ENCODE measurements at regions not wholly inside any gene's neighbourhood (a gene's known extent, or its start where the extent isn't known, plus 50 kb on each side); places are given as distances from the start of the nearest gene placed in this dataset.

DNA sequence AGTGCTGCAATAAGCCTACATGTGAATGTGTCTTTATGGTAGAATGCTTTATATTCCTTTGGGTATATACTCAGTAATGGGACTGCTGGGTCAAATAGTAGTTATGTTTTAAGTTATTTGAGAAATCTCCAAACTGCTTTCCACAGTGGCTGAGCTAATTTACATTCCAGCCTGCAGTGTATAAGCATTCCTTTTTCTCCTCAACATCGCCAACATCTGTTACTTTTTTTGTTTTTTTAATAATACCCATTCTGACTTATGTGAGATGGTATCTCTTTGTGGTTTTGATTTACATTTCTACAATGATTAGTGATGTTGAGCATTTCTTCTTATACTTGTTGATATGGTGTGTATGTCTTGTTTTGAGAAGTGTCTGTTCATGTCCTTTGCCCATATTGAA lies 1186.2 kb downstream of the BCL11B start:
- no peak for DNase-seq

DNA sequence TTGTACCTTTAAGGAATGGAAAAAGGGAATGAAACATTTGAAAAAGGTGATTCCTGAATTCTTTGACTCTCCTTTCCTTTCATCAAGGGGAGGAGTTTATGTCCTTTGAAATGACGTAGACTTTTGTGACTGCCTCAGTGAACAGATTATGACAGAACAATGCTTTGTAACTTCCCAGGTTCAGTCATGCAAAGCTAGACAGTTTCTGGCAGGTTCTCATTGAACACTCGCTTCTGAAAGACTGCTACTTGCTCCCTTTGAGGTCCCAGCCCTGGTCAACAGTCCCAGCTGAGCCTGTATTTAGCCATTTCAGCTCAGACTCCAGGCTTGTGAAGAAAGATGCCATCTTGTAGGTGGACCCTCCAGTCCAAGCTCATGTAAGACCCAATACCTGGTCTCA lies 1178.9 kb downstream of the BCL11B start:
- DNase-seq, result no peak

DNA sequence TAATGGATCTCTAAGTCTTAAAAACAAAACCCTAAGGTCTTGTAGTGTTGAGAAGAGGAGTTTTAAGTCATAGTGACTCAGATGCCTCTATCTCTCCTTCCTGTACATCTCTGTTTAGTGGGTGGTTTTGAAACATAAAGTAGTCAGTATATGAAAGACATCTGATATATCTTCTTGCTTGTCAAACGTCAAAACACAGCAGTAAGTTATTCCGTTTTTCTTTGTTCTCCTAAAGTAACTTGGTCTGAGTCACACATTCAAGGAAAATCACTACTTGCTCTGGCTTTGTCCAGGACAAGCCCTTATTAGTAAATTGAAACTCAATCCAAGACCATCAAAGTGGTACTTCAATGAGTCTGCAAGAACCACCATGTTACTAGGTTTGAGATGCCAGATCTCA lies 1172.5 kb downstream of the BCL11B start:
- DNase-seq, result no peak

DNA sequence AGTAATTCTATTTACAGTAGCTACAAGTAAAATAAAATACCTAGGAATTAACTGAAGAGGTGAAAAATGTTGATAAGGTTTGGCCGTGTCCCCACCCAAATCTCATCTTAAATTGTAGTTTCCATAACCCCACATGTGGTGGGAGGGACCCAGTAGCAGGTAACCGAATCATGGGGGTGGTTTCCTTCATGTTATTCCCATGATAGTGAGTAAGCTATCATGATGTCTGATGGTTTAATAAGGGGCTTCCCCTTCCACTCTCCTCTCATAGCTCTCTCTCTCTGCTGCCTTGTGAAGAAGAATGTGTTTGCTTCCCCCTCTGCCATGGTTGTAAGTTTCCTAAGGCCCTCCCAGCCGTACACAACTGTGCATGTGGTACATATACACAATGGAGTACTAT lies 1170.7 kb downstream of the BCL11B start:
- DNase-seq, result no peak

DNA sequence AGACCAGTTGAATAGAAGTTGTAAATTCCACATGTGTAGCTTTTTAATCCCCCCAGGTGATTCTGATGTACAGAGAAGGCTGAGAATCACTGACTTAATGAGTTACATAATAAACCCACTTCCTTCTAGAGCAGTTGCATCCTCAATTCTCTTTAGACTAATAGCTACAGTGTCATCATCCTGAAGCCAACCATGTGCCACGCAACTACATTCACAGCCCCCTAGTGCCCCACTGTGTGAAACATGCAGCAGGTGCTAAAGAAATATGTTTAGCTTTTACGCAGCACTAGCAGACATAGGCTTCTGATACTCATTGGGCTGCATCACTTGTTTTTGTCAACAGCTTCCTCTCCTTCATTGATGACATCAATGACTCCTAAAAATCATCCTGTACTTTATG lies 1168.3 kb downstream of the BCL11B start:
- no peak for DNase-seq

DNA sequence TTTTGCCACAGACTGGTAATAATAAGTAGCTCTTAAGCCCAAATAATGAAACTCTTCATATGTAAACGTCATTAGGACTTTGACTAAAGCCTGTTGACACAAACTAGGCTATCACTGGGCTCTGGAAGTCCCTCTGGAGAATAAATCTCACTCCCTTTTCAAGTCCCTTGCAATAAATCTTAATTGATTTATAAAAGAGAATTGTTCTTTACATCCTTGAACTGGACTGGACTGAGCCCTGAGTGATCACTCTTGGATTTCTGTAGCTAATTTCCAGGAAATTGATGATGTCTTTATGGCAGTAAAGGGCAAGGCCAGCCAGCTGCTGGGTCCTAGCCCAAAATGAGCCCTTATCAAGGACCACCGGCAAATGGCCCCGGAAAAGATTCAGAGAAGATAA lies 1162.7 kb downstream of the BCL11B start:
- no peak for DNase-seq

DNA sequence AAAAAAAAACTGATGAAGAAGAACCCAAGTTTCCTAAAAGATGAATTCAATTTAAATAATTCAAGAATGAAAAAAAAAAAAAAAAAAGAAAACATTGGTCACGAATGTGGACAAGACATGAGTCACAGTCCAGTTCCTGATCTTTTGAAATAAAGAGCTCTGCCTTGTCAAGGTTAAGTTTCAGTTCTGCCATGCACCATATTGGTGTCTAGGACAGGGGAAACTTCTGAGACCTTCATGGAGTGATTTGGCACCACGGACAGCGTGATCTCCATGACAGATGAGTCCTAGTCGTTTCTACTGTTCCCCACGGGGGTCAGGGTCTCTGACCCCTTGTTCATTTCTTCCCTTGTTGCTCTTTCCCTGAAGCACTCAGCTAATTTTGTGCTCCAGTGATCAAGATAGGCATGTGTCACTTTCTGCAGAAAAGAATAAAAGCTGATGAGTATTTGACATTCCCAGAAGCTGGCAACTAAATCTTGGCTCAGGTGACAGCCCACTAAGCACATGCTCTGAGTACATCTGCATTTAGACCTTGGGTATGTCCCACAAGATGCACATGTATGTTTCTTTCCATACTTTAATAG lies 1159.7 kb downstream of the BCL11B start:
- no peak for DNase-seq

DNA sequence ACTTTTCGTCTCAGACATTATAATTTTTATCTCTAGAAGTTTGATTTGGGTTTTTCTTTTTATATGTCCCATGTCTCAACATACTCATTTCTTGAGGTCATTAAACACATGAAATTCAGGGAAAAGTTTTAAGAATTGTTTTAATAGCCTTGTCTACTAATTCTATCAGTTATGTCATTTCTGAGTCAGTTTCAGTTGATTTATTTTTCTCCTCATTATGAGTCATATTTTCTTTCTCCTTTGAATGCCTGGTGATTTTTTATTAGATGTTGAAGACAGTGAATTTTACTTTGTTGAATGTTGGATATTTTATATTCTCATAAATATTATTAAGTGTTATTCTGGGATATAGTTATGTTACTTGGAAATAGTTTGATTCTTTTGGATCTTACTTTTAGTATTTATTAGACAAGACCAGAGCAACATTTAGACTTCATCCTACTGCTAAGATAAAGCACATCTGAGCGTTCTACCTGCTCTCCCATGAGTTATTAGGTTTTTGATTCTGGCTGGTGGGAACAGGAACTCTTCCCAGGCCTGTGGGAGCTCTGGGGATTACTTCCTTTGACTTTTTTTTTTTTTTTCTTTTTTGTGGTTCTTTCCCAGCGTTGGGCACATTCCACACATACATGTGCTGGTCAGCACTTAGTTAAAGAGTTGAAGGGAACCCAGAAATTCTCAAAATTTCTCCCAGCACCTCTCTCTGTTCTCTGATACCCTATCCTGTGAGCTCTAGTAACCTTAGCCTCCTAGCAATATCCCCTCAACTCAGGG lies 1157.7 kb downstream of the BCL11B start:
- no peak for DNase-seq

DNA sequence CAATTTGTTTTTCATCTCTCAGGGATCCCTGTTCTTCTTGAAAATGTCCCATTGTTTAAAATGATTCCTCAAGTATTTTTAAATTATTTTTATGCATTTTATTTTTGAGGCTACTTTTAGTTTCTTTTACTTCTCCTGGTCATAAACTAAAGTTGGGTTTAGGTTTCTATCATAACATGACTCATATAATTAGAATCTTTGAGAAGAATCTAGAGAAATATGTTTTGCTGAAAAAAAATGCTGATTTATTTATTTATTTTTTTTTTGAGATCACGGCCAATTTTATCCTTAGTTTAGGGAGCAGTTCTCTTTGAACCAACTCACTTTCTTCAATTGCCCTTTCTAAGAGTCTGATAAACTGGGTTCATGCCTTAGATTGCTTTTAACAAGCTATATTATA lies 1157.1 kb downstream of the BCL11B start:
- DNase-seq, result no peak

DNA sequence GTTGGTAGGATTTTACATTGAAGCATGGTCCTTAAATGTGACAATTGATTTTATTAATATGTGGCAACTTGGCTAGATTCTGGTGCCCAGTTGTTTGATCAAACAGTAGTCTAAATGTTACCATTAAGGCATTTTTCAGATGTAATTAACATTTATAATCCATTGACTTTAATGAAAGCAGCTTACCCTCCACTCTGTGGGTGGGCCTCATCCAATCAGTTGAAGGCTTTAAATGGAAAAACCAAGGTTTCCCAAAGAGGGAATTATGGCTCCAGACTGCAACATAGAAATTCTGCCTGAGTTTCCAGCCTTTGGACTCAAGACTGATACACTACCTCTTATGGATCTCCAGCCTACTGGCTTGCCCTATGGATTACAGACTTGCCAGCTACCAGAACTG lies 1153.2 kb downstream of the BCL11B start:
- no peak for DNase-seq

DNA sequence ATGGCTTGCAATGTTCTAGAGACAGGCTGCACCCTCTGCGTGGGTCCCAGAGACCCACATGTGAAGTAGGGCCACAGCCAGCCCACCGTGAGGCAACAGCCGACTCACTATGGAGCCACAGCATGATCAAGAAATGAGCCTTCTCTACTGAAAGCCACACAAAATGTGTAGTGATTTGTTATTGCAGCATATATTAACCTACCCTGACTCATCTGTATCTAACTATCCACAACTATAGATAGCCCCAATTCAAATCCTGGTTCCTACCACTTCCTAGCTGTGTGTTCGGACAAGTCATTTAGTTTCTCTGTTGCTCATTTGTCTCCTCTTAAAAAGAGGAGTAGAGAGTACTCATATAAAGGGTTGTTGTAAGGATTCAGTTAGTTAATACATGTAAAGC lies 1152.3 kb downstream of the BCL11B start:
- no peak for DNase-seq

DNA sequence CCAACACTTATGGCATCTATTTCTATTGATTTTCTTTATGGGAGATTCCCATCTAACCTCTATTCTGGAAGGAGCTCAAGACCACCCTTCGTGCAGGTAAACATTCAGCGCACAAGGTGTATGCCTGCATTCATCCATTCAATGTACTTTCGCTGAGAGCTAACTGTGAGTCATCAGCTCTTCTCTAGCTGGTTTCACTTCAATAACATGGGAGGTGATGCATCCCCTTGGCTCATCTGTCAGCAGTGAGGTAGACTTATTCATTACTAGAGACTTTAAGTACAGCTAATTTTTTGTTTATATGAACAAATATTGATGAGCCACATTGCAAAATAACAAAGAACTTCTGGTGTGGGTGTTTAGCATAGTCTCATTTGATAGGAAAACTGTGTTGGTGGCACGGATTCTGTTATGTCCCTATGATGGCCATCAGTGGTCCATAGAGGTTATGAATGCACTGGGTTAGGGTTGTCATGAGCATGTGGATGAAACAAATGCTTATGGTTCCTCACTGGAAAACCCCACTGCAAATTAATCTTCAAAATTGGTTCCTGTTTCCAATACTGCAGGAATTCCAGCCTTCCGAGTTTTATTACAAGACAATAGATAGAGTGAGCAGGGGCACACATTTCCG lies 1151.0 kb downstream of the BCL11B start:
- no peak for DNase-seq

DNA sequence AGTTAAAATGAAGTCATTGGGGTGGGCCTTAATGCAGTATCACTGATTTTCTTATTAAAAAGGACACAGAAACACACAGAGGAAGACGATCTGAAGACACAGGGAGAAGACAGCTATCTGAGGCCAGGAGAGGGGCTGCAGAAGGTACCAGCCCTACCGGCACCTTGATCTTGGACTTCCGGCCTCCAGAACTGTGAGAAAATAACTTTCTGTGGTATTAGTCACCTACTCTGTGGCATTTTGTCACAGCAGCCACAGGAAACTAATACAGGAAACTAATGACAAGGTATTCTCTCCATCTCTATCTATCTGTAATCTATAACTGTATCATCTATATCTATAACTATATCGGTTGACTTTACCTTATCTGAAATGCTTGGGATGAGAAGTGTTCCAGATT lies 1149.5 kb downstream of the BCL11B start:
- DNase-seq, result no peak

DNA sequence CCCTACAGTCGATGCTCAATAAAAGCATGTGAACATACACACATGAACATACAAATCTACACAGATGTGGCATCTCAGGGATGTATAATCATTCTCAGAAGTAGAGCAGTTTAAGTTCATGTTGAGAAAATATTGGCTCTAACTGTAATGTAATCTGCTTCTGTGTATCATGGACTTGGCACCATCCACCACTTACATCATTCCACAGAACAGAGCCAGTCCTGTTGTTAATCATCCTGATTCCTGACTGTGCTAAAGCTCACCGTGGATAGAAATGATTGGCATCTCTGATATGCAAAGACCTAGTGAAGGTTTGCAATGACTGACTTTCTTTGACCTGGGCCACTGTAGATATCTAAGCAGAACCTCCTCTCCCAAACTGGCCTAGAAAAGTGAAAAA lies 1141.3 kb downstream of the BCL11B start:
- no peak for DNase-seq

DNA sequence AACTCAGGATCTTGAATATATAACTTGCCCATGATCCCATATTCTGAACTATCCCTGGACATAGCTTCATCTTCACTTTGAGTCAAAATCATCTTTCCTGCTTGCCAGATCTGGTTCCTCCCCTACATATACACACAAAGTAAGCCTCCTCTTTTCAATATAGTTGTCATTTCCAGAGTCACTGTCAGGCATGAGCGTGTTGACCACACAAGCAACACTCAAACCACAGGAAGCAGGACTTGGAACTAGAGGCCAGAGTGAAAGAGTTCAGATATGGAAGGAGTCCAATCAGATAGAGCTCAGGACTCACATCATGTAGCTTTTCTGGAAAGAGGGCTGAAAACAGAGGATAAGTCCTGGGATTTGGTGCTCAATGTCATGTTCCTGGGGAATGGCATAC lies 1140.6 kb downstream of the BCL11B start:
- DNase-seq, result no peak

DNA sequence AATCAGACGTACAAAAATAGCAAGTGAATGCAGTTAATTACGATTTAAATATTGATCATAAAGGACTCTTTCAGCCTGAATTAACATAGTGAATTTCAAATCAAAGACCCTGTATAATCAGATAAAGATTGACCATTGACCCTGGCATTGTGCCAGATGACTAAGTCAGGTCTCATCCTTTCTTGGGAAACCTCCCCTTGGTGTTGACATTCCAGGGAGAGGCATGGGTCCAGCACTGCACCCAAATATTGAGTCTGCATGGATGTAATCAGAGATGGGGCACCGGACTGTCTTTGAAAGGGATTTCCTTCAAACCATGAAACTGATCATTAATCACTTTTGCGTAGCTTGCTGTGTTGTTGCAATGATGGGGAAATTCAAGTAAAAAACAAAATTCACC lies 1138.2 kb downstream of the BCL11B start:
- no peak for DNase-seq

DNA sequence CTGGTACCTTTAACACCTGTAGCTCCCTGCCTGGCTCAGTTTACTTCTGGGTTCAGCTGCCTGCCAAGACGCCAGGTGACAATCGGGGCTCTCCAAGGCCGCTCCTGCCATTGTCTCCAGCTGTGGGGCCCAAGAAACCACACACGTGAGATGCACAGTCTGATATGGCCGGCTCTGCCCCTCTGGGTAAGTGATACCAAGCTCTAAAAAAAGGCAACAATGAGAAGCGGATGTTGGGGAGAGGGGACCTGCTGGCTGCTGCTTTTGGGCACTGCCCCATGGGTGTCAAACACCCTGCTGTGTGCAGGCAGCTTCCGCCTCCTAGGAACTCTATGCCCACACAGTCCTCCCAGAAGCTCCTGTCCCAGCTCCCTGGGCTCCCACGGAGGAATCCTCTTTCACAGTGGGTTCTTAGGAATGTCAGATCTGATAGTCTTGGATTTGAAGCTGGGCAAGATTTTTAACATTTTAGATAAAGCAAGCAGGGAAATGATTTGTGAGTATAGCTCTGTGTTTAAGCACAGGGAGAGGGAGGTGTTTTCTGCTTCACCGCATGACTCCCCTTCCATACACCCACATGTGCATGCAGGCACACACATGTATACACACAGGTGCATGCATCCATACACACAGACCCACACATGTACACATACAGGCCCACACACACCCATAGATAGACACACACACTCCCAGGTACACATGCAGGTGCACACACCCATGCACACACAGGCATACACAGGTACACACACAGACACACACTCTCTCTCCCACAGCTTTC lies 1135.8 kb downstream of the BCL11B start:
- no peak for DNase-seq

DNA sequence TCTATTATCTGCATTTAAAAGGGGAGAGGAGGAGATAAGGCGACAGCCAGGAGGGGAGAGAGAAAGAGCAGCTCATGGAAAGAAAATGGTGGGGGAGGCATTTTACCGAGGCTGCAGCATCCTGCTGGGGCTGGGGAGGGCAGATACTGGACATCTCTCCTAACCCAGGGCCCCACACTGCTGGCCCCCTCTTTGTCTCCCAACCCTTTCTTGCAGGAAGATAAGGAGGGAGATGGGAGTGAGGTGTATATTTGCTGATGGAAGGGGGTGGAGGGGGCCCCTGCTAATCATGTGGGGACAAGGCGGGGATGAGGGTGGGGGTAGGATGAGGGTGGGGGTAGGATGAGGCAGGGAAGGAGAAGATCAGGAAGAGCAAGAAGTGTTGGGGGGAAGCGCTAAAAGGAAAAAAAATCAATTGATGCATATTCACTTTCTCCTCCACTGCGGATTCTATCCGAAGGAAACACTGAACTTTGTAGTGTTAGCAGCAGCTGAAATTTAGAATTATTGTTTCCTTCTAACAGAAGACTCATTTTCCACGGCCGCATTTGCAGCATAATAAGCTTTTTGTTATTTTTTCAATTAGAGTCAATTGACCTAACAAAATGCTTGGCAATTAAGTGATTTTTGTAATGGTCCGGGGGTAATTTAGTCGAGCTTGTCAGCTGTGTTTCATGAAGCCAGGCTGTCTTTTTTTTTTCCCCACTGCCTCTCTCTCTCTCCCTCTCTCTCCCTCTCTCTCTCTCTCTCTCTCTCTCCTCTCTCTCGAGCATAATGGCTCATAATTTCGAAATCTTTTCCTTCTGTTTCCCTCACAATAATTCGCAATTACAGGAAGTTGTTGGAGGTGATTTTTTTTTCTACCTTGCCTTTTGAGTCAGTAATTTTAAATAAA lies 1134.6 kb downstream of the BCL11B start:
- DNase-seq, result no peak

DNA sequence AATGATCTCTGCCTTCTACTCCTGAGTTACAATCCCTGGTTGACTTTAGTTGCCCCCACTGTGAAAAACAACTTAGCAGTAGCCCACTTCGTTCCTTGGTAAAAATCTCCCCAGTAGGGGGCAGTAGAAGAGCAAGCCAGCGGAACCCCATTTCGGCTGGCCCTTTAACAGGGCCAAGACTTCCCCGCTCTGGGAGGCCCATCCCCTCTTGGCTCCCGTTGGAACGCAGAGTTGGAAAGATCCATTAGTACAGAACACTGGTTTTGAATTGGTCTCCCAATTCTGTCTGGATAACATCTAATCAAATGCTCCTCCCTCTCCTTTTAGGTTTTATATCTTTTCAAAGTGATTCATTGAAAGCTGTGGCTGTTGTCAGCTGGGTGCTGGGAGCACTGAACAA lies 1133.3 kb downstream of the BCL11B start:
- DNase-seq, result peak; percentile 24

DNA sequence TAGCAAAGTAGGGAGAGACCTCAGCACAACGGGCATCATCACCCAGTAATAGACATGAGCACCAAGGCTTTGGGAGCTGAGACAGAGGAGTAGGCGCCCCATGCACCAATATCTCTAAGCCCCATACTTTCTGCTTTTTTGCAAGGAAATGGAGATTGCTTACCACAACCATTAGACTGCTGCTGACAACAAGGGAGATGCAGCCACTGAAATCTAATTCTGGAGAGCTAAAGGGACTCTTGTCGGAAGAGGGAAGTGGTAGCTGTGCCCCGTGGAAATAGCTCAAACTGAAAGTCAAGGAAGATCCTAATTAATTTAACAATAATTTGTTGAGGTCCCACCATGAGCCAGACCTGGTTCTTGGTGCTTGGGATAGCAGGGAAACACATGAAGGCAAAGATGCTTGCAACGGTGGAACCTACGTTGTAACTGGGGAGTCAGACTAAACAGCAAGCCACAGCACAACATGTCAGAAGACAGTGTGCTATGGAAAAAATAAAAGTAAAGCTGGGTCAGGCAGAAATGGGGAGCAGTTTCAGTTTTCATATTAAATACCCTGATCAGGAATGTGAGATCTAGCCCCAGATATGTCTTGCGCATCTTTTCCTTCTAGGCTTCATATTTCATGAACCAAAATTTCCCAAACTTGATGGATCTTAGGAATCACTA lies 1131.0 kb downstream of the BCL11B start:
- no peak for DNase-seq

DNA sequence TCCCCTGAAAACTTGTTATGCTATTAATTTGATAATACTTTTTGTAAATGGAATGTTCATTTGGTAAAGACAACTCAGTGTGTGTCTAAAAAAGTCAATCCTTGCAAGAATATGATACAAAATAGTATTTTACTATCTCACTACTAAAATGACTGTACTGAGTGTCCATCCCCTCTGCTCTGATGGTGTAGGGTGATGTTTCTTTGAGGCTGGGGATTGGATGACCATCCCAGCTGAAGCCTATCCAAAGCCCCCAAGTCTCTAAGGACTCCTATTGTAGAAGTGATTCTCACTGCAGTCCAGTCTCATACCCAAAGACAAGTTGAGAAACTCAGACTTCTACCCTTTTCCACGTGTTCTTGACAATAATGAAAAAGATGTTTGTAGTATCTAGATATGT lies 1128.4 kb downstream of the BCL11B start:
- DNase-seq, result no peak

DNA sequence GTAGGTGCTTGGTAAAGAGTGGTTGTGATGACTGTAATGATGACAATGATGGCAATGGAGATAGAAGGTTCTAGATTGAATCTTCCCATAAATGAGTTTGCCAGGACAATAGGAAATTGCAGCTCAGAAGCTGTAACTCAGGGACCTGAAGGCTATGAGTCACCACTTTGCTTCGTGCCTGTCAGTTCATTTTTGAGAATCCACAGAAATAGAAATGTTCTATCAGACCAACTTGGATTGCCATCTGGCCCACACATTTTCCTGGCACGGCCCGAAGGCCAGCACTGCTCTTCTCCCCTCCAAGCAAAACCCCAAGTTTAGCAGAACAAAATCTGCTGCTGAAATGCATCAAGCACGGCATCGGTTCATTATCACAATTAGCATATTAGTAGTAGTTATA lies 1127.0 kb downstream of the BCL11B start:
- no peak for DNase-seq

Data from inflammatory macrophage treated with lipopolysaccharide for 4 hours (primary cell).